ENCODE measurements at regions not wholly inside any gene's neighbourhood (a gene's known extent, or its start where the extent isn't known, plus 50 kb on each side); places are given as distances from the start of the nearest gene placed in this dataset.

DNA sequence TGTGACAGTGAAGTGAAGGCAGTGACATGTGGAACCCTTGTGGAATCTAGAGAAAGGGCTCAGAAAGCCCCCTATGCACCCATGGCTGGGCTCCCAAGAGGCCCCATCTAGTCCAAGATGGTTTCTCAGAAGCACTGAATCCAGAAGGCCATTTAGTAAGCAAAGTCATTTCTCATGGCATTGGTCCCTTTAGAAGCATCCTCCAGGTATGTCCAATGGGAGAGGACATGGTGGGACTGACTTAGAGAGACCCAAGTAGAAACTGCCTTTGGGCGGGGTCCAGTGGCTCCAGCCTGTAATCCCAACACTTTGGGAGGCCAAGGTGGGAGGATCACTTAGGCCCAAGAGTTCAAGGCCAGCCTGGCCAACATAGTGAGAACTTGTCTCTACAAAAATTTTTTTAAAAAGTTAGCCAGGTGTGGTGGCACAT lies 72.5 kb upstream of the RMDN2 start:
- Histone ChIP-seq H3K27ac (ENCODE audit: low read length) (no peak overlapping the region), H3K9ac (ENCODE audit: low read length) (no peak overlapping the region), H3K9me2 (ENCODE audit: insufficient read depth, low read length) (no peaks in the 10 kb centered on the region), H2AFZ (ENCODE audit: low read depth, low read length) (no peak overlapping the region), H3K4me3 (ENCODE audit: low read length) (no peak overlapping the region), H3K36me3 (ENCODE audit: insufficient read depth, low read length) (no peaks in the 10 kb centered on the region), H3K79me2 (replicated peaks; ENCODE audit: insufficient read depth, low read length) (no peaks in the 10 kb centered on the region), H3K27me3 (ENCODE audit: insufficient read depth, low read depth, low read length) (no peaks in the 10 kb centered on the region), H4K20me1 (ENCODE audit: insufficient read depth) (no peaks in the 10 kb centered on the region), H3F3A (ENCODE audit: insufficient read depth, low read length, poor library complexity, severe bottlenecking) (no peaks in the 10 kb centered on the region), H3K9me3 (ENCODE audit: low read length) (no peaks in the 10 kb centered on the region), H3K4me2 (ENCODE audit: low read length) (no peak overlapping the region)
- TF ChIP-seq, protein P1, sequence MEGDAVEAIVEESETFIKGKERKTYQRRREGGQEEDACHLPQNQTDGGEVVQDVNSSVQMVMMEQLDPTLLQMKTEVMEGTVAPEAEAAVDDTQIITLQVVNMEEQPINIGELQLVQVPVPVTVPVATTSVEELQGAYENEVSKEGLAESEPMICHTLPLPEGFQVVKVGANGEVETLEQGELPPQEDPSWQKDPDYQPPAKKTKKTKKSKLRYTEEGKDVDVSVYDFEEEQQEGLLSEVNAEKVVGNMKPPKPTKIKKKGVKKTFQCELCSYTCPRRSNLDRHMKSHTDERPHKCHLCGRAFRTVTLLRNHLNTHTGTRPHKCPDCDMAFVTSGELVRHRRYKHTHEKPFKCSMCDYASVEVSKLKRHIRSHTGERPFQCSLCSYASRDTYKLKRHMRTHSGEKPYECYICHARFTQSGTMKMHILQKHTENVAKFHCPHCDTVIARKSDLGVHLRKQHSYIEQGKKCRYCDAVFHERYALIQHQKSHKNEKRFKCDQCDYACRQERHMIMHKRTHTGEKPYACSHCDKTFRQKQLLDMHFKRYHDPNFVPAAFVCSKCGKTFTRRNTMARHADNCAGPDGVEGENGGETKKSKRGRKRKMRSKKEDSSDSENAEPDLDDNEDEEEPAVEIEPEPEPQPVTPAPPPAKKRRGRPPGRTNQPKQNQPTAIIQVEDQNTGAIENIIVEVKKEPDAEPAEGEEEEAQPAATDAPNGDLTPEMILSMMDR (IDR thresholded peaks at IDR 0.05; ENCODE audit: poor library complexity, severe bottlenecking) = no peak
- TF ChIP-seq MXI1 (conservative IDR thresholded peaks at IDR 0.05; ENCODE audit: poor library complexity, severe bottlenecking) (no peak), POLR2AphosphoS5 (IDR thresholded peaks at IDR 0.05) (no peak), RAD21 (conservative IDR thresholded peaks at IDR 0.05) (no peak), TAF1 (IDR thresholded peaks at IDR 0.05; ENCODE audit: low read depth) (no peak), EP300 (conservative IDR thresholded peaks at IDR 0.05; ENCODE audit: poor library complexity, severe bottlenecking) (no peak), EZH2 (IDR thresholded peaks at IDR 0.05; ENCODE audit: borderline replicate concordance, insufficient read depth, low read length, poor library complexity, severe bottlenecking) (no peak), SMC3 (conservative IDR thresholded peaks at IDR 0.05; ENCODE audit: poor library complexity) (no peak)
- TF ChIP-seq, protein P2, sequence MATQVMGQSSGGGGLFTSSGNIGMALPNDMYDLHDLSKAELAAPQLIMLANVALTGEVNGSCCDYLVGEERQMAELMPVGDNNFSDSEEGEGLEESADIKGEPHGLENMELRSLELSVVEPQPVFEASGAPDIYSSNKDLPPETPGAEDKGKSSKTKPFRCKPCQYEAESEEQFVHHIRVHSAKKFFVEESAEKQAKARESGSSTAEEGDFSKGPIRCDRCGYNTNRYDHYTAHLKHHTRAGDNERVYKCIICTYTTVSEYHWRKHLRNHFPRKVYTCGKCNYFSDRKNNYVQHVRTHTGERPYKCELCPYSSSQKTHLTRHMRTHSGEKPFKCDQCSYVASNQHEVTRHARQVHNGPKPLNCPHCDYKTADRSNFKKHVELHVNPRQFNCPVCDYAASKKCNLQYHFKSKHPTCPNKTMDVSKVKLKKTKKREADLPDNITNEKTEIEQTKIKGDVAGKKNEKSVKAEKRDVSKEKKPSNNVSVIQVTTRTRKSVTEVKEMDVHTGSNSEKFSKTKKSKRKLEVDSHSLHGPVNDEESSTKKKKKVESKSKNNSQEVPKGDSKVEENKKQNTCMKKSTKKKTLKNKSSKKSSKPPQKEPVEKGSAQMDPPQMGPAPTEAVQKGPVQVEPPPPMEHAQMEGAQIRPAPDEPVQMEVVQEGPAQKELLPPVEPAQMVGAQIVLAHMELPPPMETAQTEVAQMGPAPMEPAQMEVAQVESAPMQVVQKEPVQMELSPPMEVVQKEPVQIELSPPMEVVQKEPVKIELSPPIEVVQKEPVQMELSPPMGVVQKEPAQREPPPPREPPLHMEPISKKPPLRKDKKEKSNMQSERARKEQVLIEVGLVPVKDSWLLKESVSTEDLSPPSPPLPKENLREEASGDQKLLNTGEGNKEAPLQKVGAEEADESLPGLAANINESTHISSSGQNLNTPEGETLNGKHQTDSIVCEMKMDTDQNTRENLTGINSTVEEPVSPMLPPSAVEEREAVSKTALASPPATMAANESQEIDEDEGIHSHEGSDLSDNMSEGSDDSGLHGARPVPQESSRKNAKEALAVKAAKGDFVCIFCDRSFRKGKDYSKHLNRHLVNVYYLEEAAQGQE (IDR thresholded peaks at IDR 0.05; ENCODE audit: borderline replicate concordance) = no peak

DNA sequence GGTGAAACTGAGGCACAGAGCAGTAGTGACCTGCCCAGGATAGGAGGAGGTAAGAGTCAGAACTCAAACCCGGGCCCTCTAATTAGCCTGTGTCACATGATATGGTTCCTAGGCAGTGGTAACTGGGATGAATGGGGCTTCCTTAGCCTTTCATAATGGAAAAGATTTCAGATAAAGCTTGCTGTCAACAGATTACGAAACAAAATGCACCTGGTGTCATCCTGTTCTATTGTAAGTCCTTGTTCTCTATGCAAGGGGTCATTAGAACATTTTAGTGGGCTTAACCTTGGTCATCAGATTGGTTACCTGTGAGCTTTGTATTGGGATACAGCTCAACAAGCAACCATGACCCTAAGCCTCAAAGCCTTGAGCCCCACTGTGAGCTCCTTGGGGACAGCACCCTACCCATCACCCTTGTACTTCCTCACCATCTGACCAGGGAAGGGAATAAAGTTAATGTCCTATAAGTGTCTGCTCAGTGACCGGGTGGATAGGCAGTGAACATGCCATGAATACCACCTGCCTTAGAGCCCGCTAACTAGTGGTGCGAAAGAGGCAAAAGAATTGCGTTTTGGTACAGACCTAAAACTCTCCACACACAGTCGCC lies 70.3 kb upstream of the RMDN2 start:
- no peak overlapping the region for H3K27ac ChIP-seq (ENCODE audit: low read length)
- no peaks in the 10 kb centered on the region for H3K9me2 ChIP-seq (ENCODE audit: insufficient read depth, low read length)
- H3K4me2 ChIP-seq (ENCODE audit: low read length) = no peak overlapping the region
- H3F3A ChIP-seq (ENCODE audit: insufficient read depth, low read length, poor library complexity, severe bottlenecking) = no peaks in the 10 kb centered on the region
- H3K9ac ChIP-seq (ENCODE audit: low read length) = no peak overlapping the region
- H3K27me3 ChIP-seq (ENCODE audit: insufficient read depth, low read depth, low read length) = no peaks in the 10 kb centered on the region
- H3K9me3 ChIP-seq (ENCODE audit: low read length) = no peaks in the 10 kb centered on the region
- no peaks in the 10 kb centered on the region for H3K36me3 ChIP-seq (ENCODE audit: insufficient read depth, low read length)
- no peak for TF ChIP-seq MXI1 (conservative IDR thresholded peaks at IDR 0.05; ENCODE audit: poor library complexity, severe bottlenecking)
- no peak for TF ChIP-seq RAD21 (conservative IDR thresholded peaks at IDR 0.05)
- TF ChIP-seq, protein P1 (IDR thresholded peaks at IDR 0.05; ENCODE audit: poor library complexity, severe bottlenecking) = no peak
- TF ChIP-seq EP300 (conservative IDR thresholded peaks at IDR 0.05; ENCODE audit: poor library complexity, severe bottlenecking) = no peak
- no peak overlapping the region for H3K4me3 ChIP-seq (ENCODE audit: low read length)
- no peaks in the 10 kb centered on the region for H3K79me2 ChIP-seq (replicated peaks; ENCODE audit: insufficient read depth, low read length)
- H2AFZ ChIP-seq (ENCODE audit: low read depth, low read length) = no peak overlapping the region
- no peaks in the 10 kb centered on the region for H4K20me1 ChIP-seq (ENCODE audit: insufficient read depth)

All from neural cell (in vitro differentiated cells).